H1 (cell line): ENCODE measurements at regions not wholly inside any gene's neighbourhood (a gene's known extent, or its start where the extent isn't known, plus 50 kb on each side); places are given as distances from the start of the nearest gene placed in this dataset.

Experiments used
- ASH2L ChIP-seq: fragments of 200-600, 300-600 bp; sonication (generic); IDR thresholded peaks from one replicate; pipeline ENCODE4 v1.7.1; 2017; ENCODE audit warnings: low read length
- ATF3 ChIP-seq: IDR thresholded peaks from 2 replicates; pipeline ENCODE4 v1.6.1; 2011; ENCODE audit warnings: low read depth, mild to moderate bottlenecking, low read length; ENCODE audit not compliant: insufficient read depth
- CHD1 ChIP-seq: IDR thresholded peaks from 2 replicates; pipeline ENCODE4 v1.6.1; 2012; ENCODE audit warnings: low read depth, low read length, improper control_type of control experiment
- CHD2 ChIP-seq: IDR thresholded peaks from 2 replicates; pipeline ENCODE4 v1.6.1; 2012; ENCODE audit warnings: low read length, improper control_type of control experiment
- RFX5 ChIP-seq: IDR thresholded peaks from 2 replicates; pipeline ENCODE4 v1.6.1; 2011; ENCODE audit warnings: low read depth, low read length, improper control_type of control experiment, borderline replicate concordance
- SP2 ChIP-seq: IDR thresholded peaks from 2 replicates; pipeline ENCODE4 v1.6.1; 2012; ENCODE audit warnings: mild to moderate bottlenecking, low read length, inconsistent platforms
- TAF1 ChIP-seq: IDR thresholded peaks from 2 replicates; pipeline ENCODE4 v1.6.1; 2011; ENCODE audit warnings: mild to moderate bottlenecking, low read depth, low read length

DNA sequence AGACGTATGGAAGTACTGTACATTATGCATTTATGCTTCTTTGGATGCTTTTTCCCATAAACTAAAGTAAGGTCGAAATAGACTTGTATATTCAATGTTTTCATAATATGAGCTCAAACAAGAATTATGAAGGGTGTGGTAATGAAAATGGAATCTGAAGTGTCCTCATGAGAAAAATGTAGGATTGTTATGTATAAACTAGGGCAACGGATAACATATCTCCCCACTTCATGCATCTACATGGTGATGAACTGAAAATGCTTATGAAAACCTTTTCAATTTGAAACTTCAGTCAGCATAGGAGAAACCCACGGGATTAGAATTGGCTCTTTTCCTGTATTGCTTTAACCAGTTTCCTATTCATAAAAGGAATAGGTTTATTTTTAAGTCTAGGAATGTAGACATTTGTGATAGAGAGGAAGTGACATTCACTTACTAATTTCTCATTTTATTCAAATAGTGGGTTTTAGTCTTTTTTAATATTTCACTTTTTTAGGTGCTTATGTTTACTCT is 608.2 kb upstream of the GCFC2 start (continued):
- TF ChIP-seq ATF3 (no peak), ASH2L (no peak), TAF1 (no peak), SP2 (no peak), RFX5 (no peak), CHD2 (no peak), CHD1 (no peak)
